ENCODE measurements at regions not wholly inside any gene's neighbourhood (a gene's known extent, or its start where the extent isn't known, plus 50 kb on each side); places are given as distances from the start of the nearest gene placed in this dataset.
"Not testable (repeated sequence)": the region's sequence is repeated elsewhere in the genome, so short reads cannot be mapped to it uniquely, and the experiment has no call there.

GRCh38 chr18:65278939-65279667 is 471.7 kb upstream of the CDH7 start:
- DNase-seq: no peak

GRCh38 chr18:65269375-65269774 is 481.4 kb upstream of the CDH7 start:
- DNase-seq: no peak

DNA sequence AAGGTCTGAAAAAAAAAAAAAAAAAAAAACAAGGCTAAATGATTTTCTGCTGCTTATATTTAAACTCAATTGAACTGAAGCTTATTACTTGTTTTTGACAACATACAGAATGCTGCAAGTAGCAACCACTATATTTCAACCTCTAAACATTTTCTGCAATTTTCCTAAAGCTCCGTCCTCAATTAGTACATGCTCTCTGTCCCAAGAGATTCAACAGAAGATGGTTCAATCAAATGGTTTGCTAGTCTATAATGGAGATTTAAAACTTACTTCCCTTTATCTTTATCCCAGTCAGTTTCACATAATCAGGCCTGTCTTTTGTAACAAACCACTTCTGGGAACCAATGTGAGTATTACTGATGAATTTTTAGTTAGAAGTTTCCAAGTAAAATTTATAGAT is 485.1 kb upstream of the CDH7 start:
- DNase-seq: no peak

DNA sequence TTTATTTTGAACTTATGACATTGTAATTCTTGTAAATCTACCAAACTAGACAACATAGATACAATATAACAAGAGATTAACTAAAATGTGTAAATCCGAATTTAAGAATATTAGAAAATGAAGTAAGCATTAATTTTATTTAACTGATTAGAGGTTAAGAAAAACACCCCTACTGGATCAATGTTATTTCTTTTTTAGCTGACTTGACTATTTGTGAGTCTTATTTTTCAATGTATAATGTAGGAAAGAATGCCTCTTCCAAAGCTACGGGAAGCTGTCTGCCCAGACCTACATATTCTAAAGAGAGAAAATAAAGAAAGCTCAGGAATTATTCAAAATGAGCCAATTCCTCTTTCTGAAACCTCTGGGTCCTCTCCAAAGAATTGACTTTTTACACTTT is 490.8 kb upstream of the CDH7 start:
- no peak for DNase-seq

GRCh38 chr18:65259403-65259802 is 491.4 kb upstream of the CDH7 start:
- DNase-seq: no peak

- DNase-seq: no peak
These were observed 493.7 kb upstream of the CDH7 start for GRCh38 chr18:65257149-65257548.

- DNase-seq: no peak
These were observed 495.4 kb upstream of the CDH7 start for GRCh38 chr18:65255417-65255816.

DNA sequence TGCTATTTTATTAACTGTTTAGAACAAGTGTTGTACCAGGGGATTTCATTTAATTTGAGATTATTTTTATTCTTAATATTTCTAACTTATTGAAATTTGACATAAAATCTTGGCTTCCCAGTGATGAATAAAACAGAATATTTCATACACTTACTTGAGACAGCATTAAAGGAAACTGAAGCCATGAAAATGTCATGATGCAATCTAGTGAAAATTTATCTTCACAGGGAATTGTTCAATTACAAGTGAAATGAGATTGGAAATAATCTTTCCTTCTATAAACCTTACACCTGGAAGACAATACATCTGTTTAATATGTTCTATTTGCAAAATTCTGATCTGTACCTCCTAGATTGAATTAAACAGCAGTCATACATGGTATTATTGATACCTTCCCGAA is 511.0 kb upstream of the CDH7 start:
- no peak for DNase-seq

- peak; percentile 37 for DNase-seq
These were observed 514.7 kb upstream of the CDH7 start for GRCh38 chr18:65235966-65236624.

GRCh38 chr18:65230311-65230710 is 520.5 kb upstream of the CDH7 start:
- no peak for DNase-seq

- no peak for DNase-seq
These were observed 522.8 kb upstream of the CDH7 start for GRCh38 chr18:65227970-65228369.

- DNase-seq: no peak
These were observed 529.1 kb upstream of the CDH7 start for GRCh38 chr18:65221736-65222135.

DNA sequence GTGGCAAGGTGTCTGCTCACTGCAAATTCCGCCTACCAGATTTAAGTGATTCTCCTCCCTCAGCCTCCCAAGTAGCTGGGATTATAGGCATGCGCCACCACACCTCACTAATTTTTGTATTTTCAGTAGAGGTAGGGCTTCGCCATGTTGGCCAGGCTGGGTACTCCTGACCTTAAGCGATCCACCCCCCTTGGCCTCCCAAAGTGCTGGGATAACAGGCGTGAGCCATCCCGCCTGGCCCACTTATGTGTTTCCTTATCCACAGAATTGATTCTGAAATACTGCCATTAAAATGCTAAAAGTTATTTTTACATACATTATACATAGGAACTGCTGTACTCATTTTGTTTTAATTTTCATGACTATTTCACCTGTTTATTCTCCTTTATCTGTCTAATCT is 529.7 kb upstream of the CDH7 start:
- no peak for DNase-seq

GRCh38 chr18:65215865-65216466 is 534.8 kb upstream of the CDH7 start:
- DNase-seq: no peak

- DNase-seq: no peak
These were observed 536.4 kb upstream of the CDH7 start for GRCh38 chr18:65214456-65214855.

GRCh38 chr18:65206551-65207260 is 544.1 kb upstream of the CDH7 start:
- DNase-seq: no peak

DNA sequence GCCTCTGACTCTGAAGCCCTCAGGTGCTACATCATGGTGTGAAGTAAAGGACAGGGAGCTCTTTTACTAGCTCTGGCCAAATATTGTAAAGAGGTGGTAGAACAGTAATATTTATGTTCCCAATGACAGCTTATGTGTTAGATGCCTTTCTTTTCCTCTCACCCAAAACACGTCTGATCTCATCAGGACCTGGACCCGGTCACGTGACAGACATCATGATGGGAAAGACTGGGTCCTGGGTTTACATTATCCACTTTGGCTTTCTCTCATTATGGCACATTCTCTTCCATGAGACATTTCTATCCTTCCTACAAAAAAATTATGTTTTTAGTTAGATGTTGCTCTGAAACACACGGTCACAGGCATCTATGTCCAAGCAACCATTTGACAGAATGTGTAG is 548.7 kb upstream of the CDH7 start:
- DNase-seq: no peak

DNA sequence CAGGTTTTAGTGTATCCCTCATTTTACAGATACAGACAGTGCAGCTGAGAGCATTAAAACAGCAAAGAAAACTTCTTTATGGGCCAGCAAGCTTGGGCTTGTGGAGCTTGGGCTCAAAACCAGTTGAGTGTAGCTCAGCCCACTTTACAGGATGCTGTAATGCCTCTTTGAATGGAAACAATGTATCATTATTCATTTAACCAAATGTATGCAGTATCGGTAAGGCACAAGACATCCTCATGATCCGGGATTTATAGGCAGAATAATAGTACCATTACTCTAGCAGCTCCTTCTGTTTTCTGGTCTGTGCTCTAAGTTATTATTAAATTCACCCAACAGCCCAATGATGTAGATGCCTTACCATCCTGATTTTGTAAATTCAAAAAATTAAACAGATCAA is 575.1 kb upstream of the CDH7 start:
- no peak for DNase-seq

GRCh38 chr18:65162086-65162485 is 588.7 kb upstream of the CDH7 start:
- not testable (repeated sequence) for DNase-seq

GRCh38 chr18:65146482-65147021 is 604.3 kb upstream of the CDH7 start:
- DNase-seq: no peak

GRCh38 chr18:65145312-65145711 is 605.5 kb upstream of the CDH7 start:
- DNase-seq: no peak

DNA sequence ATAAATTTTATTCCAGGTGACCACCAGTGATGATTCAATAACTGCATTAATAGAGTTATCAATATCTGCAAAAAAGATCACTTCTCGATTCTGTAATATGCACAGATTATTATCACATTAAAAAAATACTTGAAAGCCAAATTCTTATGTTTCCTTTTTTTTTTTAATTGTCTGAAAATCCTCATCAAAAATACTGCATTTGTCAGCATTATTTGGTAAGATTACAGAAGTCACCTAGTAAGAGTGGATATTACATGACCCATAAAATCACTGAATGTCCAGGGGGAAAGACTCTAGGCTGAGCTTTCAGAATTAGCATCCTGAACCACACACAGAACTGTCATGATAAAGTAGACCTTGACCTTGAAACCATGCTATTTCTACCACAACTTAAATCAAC is 617.2 kb upstream of the CDH7 start:
- DNase-seq: no peak

DNA sequence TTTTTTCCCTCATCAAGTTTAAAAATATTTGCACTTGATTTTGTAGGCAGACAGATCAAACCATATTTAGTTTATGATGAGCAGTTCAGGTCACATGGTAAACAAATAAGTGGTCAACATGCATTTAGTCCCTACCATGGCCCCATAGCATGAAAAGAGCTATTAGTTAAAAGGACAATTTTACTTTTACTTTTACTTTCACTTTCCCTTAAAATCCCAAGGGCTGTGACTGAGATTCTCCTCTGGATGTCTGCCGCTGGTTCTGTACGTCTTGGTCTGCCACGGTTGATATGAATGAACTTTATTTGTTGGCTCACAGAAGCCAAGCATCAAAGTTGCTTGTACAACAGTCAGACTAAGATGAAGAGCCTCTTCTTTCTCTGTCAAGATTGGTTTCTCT is 626.2 kb upstream of the CDH7 start:
- DNase-seq: peak; percentile 1

- DNase-seq: no peak
These were observed 646.9 kb upstream of the CDH7 start for GRCh38 chr18:65103864-65104263.

Measured in kidney glomerular epithelial cell (primary cell).